WTC11 (cell line): ENCODE measurements at regions not wholly inside any gene's neighbourhood (a gene's known extent, or its start where the extent isn't known, plus 50 kb on each side); places are given as distances from the start of the nearest gene placed in this dataset.
"Not testable (repeated sequence)": the region's sequence is repeated elsewhere in the genome, so short reads cannot be mapped to it uniquely, and the experiment has no call there.

Source experiments
- ATAC-seq: fragments of 200-7000 bp; cut with Tn5 transposase; 2 replicates; pipeline ENCODE4 v1.10.0; 2021; ENCODE audit warnings: mild to moderate bottlenecking, moderate library complexity
- CTCF ChIA-PET: fragments of 300-600 bp; sonication (Branson Sonifier 250); formaldehyde crosslinking; loops from one replicate; lab custom pipeline; 2021; ENCODE audit warnings: antibody characterized with exemption; lab: Charles Lee
- POLR2A ChIA-PET: fragments of 350-600 bp; sonication (Branson Sonifier 250); formaldehyde crosslinking; loops from one replicate; lab custom pipeline; 2021; ENCODE audit warnings: antibody characterized with exemption; lab: Charles Lee
- DNase-seq: peaks from one replicate; pipeline ENCODE4 v3.0.0; 2021; ENCODE audit warnings: low spot score
- H3K27ac Mint-ChIP-seq: 2 replicates; pipeline ENCODE4 v1.8.0; 2021; ENCODE audit warnings: mixed read lengths
- H3K27me3 Mint-ChIP-seq: 2 replicates; pipeline ENCODE4 v1.8.0; 2021; ENCODE audit warnings: low read depth, mild to moderate bottlenecking, moderate library complexity, mixed read lengths
- H3K36me3 Mint-ChIP-seq: 2 replicates; pipeline ENCODE4 v1.8.0; 2021; ENCODE audit warnings: mixed read lengths
- H3K4me1 Mint-ChIP-seq: 2 replicates; pipeline ENCODE4 v1.8.0; 2022; ENCODE audit warnings: mixed read lengths
- H3K4me3 Mint-ChIP-seq: 2 replicates; pipeline ENCODE4 v1.8.0; 2021; ENCODE audit warnings: mild to moderate bottlenecking, moderate library complexity, mixed read lengths
- H3K9me3 Mint-ChIP-seq: 2 replicates; pipeline ENCODE4 v1.8.0; 2021; ENCODE audit warnings: mixed read lengths
- CTCF ChIP-seq: fragments of 200-600 bp; IDR thresholded peaks from 2 replicates; pipeline ENCODE4 v1.8.0; 2022; ENCODE audit warnings: antibody characterized with exemption
- E2F5 ChIP-seq: sonication (generic); formaldehyde crosslinking; IDR thresholded peaks from 2 replicates; pipeline ENCODE4 v1.8.1; 2022; ENCODE audit warnings: mild to moderate bottlenecking, moderate library complexity, missing genetic modification reagents
- MYBL2 ChIP-seq: sonication (generic); formaldehyde crosslinking; IDR thresholded peaks from 2 replicates; pipeline ENCODE4 v1.8.1; 2023; ENCODE audit warnings: mild to moderate bottlenecking, moderate library complexity, missing genetic modification reagents
- NR3C1 ChIP-seq: sonication (generic); formaldehyde crosslinking; conservative IDR thresholded peaks from 2 replicates; pipeline ENCODE4 v1.8.1; 2023; ENCODE audit warnings: low read depth, mild to moderate bottlenecking, missing genetic modification reagents
- RORB ChIP-seq: fragments of 250-450 bp; sonication (Bioruptor Pico); IDR thresholded peaks from 2 replicates; pipeline ENCODE4 v1.9.0; 2021; ENCODE audit warnings: mild to moderate bottlenecking
- USF2 ChIP-seq: sonication (generic); formaldehyde crosslinking; IDR thresholded peaks from 2 replicates; pipeline ENCODE4 v1.8.1; 2023; ENCODE audit warnings: mild to moderate bottlenecking, missing genetic modification reagents, moderate library complexity
- ZMAT4 ChIP-seq: fragments of 250-450 bp; sonication (Bioruptor Pico); IDR thresholded peaks from 2 replicates; pipeline ENCODE4 v1.9.0; 2021; ENCODE audit warnings: mild to moderate bottlenecking
- ZNF121 ChIP-seq: sonication (generic); formaldehyde crosslinking; IDR thresholded peaks from 2 replicates; pipeline ENCODE4 v1.8.0; 2023; ENCODE audit warnings: missing genetic modification reagents
- ZNF138 ChIP-seq: sonication (generic); formaldehyde crosslinking; conservative IDR thresholded peaks from 2 replicates; pipeline ENCODE4 v1.8.1; 2022; ENCODE audit warnings: mild to moderate bottlenecking, moderate library complexity, missing genetic modification reagents
- ZNF396 ChIP-seq: fragments of 250-450 bp; sonication (Bioruptor Pico); IDR thresholded peaks from 2 replicates; pipeline ENCODE4 v1.8.0; 2021; ENCODE audit warnings: mild to moderate bottlenecking, moderate library complexity, borderline replicate concordance

GRCh38 chr15:77877869-77878577 lies 199.5 kb downstream of the TBC1D2B start (continued):
- TF ChIP-seq RORB (CRISPR knock-in tag) = no peak
- TF ChIP-seq ZNF121 = no peak
- TF ChIP-seq ZNF396 (CRISPR knock-in tag) = no peak
- TF ChIP-seq USF2 (CRISPR knock-in tag) = no peak

- H3K4me3 Mint-ChIP-seq, H3K4me1 Mint-ChIP-seq, H3K27me3 Mint-ChIP-seq, ATAC-seq, DNase-seq, H3K9me3 Mint-ChIP-seq, H3K36me3 Mint-ChIP-seq, POLR2A ChIA-PET, H3K27ac Mint-ChIP-seq: not testable (repeated sequence)
- CTCF ChIA-PET = interaction anchor here (1.6 to 2.2 kb wide), 3 partner anchors 20 to 234 kb away, joined by 4 to 10 read pairs (median 9); no protein-coding TSS in a partner anchor
Measured at GRCh38 chr15:77876107-77876820, 201.2 kb downstream of the TBC1D2B start.

- H3K27me3 Mint-ChIP-seq, H3K4me1 Mint-ChIP-seq, H3K9me3 Mint-ChIP-seq, H3K4me3 Mint-ChIP-seq, H3K27ac Mint-ChIP-seq, H3K36me3 Mint-ChIP-seq, POLR2A ChIA-PET: not testable (repeated sequence)
- peak; percentile 70 for TF ChIP-seq CTCF
- peak; percentile 85 for DNase-seq
- CTCF ChIA-PET = interaction anchor here (0.6 to 2.2 kb wide), 61 partner anchors 9 to 393 kb away, joined by 3 to 24 read pairs (median 4); partner anchors contain the start of gene LINGO1
- ATAC-seq = peak; percentile 83
Measured at GRCh38 chr15:77875066-77875721, 202.3 kb downstream of the TBC1D2B start.

GRCh38 chr15:77874063-77874462 lies 203.4 kb downstream of the TBC1D2B start:
- H3K27me3 Mint-ChIP-seq = no peaks in the 10 kb centered on the region; the same call in none of the 2 replicates
- POLR2A ChIA-PET = no interaction called here
- DNase-seq = no peak
- H3K27ac Mint-ChIP-seq = no peak overlapping the region
- H3K36me3 Mint-ChIP-seq = no peaks in the 10 kb centered on the region
- H3K4me1 Mint-ChIP-seq = peaks cover 4% of the 10 kb centered on the region; the same call in 1 of the 2 replicates
- CTCF ChIA-PET = interaction anchor here (0.7 to 2.2 kb wide), 6 partner anchors 27 to 263 kb away, joined by 3 to 10 read pairs (median 4); no protein-coding TSS in a partner anchor
- H3K4me3 Mint-ChIP-seq = no peak overlapping the region
- H3K9me3 Mint-ChIP-seq = no peaks in the 10 kb centered on the region
- TF ChIP-seq ZMAT4 (no peak), ZNF138 (CRISPR knock-in tag) (no peak), MYBL2 (CRISPR knock-in tag) (no peak), E2F5 (CRISPR knock-in tag) (no peak), NR3C1 (no peak)
- ATAC-seq = no peak

GRCh38 chr15:77872521-77873425 lies 204.7 kb downstream of the TBC1D2B start:
- H3K9me3 Mint-ChIP-seq, POLR2A ChIA-PET, DNase-seq, ATAC-seq, H3K4me3 Mint-ChIP-seq, H3K27me3 Mint-ChIP-seq, H3K36me3 Mint-ChIP-seq, H3K4me1 Mint-ChIP-seq, H3K27ac Mint-ChIP-seq: not testable (repeated sequence)
- CTCF ChIA-PET = interaction anchor here (1.1 to 1.5 kb wide), 2 partner anchors 30 to 51 kb away, joined by 3 to 4 read pairs; no protein-coding TSS in a partner anchor
